ENCODE measurements at regions not wholly inside any gene's neighbourhood (a gene's known extent, or its start where the extent isn't known, plus 50 kb on each side); places are given as distances from the start of the nearest gene placed in this dataset.

DNA sequence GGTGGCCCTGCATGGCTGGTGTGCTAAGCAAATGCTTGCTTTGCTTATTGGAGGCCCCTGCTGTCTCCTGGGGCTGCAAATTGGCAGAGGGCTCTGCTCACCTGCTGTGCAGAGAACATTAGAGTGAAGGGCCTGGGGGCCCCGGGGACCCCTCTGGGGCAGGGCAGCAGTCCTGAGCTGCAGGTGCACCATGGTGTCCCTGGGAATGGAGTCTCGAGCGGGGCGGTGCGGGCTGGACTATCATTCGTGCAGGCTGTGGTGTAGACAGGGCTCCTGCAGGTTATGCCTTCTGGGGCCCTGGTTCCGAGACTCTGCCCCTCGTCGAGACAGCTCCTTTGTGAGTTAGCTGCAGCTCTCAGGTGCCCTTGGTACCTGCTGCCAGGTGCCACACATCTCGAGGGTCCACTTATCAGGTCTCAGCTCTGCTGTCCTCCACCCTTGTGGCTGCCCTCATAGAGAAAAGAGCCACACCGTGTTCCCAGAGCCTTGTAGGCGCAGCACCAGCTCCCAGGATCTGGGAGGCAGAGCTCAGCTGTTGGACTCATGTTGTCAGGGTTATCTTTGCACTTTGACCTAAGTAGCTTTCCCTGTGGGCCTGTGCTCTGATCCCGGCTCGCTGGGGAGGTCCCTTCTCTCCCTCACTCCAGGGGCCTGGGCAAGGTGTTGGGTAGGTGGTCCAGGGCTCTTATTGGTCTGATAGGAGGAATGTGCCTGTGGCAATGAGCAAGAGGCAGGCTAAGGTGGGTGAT, 58.0 kb upstream of the ZNF536 start:
- no peak for DNase-seq

DNA sequence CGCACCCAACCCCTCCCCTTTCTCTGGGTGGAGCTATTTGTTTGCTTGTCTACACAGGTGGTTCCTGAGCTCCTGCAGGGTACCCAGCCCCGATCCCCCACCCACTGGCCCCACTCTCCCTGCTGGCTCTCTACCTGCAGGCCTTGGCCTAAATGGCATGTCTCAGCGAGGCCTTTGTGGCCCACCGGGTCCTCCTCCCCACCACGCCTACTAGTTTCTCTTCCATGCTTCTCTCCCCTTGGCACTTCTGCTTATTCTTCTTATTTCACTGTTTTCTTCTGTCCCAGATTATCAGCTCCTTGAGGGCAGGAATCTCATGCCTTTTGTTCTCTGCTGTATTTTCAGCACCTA, 57.4 kb upstream of the ZNF536 start:
- DNase-seq, result no peak

DNA sequence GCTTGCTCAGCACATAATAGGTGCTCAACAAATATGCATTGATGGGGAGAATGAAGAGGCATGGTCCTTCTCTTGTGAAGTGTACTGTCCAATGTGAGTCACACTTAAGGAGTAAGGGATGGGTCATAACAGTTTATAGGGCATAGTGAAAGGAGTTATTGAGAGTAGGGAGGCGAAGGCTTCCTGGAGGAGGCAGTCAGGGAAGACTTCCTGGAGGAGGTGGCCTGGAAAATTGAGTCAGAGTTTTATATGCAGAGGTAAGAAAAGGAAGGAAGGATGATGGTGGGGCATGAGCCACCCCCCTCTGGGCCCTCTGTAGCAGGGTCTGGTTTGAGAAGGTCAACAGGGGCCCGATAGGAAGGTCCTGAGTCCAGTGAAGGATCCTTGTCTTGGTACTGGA, 57.0 kb upstream of the ZNF536 start:
- no peak for DNase-seq

DNA sequence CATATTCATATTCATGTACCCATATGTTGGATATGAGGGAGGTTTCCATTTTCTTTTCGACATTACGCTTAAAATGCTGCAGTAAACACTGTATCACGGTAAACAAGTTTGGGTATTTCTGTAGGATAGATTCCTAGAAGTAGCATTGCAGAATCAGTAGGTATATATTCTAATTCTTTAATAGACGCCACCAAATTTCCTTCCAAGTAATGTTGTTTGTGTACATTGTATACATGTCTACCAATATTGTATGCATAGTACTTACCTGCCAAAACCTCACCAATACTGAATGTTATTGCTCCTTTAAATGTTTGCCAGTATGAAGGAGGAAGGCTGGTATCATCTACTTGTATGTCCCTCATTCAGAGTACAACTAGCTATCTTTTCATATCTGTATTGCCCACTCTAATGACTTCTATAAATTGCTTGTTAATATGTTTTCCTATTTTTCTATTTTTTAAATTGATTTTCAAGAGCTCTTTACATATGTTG, 56.1 kb upstream of the ZNF536 start:
- DNase-seq, result no peak

DNA sequence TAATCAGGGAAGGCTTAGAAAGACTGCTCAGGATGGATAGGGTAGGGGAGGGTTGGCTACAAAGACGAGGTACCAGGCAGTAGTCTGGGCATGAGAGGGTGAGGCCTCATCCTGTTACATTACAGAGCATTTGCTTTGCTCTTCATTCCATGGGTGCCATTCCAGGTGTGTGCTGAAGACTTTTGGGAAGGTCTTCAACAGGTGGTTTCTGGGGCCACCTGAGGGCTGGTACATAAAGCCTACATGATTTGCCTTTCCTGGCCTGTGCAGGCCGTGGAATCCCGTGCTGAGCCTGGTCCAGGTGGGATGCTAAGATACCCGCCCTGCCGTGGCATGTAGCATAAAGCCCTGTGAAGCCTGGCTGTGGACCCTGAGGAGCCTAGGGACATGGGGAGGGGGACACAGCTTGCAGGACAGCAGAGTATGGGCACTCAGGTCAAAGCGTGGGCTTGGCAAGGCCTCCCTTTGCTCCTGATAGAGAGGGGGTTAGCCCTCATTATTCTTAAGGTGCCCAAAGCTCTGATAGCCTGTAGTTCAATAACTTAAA, 55.6 kb upstream of the ZNF536 start:
- DNase-seq, result no peak

DNA sequence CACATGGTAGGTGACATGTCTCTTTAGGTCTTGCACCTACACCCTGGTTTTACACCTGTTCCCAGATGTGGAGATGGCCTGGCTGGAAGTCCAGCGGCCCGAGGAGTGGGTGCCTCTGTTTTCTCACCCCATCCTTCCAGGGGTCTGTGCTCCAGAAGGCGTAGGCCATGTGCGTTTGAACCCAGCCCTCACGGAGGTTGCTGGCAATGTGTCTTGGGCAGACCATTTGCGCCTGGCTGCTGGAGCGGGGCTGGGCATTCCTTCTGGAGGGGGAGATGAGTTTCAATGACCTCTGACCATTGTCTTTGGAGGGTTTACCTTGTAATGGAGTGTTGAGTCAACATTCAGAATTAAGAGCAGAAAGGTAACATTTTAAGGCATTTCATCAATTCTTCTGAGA, 54.8 kb upstream of the ZNF536 start:
- DNase-seq, result no peak

DNA sequence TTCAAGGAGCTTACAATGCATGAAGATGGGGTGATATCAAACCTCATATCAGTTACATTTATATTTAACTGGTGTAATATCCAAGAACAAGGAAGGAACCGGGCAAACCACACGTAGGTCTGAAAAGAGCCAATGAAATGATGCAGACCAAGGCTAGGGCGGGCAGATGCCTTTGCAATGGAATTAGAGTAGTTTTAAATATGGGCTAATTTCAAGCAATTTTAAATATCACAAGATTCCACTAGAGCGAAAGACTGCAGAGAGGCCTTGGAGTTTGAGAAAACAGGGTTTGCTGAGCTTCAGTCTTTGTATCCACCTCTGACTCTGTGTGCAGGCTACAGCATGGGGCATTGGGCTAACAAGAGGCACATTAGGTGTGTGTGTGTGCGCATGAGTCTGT, 53.9 kb upstream of the ZNF536 start:
- no peak for DNase-seq

DNA sequence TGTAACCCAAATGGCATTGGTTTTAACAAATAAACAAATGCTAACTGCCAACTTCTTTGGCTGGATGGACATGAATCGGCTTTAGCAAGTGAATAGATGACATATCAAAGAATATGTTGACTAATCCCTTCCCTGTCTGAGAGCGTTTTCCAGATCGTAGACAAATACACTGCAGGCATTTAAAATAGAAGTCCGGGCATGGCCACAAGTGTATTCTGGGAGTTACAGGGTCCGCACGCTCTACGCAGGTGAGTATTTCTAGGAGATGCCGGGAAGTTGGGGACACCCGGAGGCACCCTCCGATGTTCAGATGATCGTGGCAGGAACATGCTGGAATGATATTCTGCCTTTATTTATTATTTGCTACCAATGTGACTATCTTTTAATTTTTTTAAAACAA, 53.2 kb upstream of the ZNF536 start:
- no peak for DNase-seq

DNA sequence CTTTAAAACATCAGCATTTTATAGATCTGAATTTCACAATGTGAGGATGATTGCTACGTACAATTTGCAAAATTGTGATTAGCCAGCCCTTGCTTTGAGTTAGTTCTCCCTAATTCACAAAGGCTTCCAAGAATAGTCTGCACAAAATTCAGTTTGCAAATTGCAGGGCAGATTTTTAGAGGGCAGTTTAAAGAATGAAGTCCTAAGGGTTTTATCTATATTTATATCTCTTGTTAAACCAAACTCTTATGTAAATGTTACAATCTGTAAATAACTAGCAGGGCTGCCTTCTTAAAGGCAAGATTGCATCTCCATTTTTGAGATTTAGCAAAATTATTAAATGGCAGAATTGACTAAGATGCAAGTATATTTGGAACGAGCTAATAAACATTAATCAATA, 52.8 kb upstream of the ZNF536 start:
- no peak for DNase-seq

DNA sequence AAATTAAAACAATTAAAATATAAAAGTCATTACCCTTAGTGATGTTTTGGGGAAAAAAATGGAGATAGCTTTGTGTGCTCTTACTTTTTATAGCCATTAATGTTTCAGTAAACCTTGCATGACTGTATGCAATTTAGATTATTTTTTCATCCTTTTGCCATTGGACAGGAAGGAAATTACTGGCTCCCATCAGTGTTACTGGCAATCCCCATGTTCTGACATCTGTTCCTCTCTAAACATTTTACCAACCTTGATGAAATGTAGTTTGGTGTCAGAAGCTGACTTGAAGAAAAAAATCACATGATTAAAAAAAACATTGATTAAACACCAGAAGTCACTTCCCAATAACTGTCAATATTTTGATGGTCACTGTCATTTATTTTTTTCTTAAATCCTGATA, 52.3 kb upstream of the ZNF536 start:
- DNase-seq, result no peak

DNA sequence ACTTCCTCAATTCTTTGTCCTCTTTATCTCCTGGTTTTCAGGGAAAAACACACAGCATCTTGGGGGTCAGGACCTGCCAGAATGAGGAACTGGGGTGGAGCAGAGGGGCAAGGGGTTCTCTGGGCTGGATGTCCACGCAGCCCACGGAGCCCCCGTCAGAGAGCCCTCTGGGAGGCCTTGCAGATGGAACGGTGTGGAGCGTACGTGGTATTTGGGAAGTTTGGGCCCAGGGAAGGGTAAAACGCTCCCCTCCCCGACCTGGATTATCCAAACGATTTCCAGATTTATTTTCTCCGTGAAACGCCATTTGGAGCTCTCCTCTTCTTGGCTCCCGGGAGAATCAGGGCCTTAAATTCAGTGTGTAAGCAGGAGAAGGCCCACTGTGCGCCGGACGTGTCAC, 51.7 kb upstream of the ZNF536 start:
- DNase-seq, result no peak

DNA sequence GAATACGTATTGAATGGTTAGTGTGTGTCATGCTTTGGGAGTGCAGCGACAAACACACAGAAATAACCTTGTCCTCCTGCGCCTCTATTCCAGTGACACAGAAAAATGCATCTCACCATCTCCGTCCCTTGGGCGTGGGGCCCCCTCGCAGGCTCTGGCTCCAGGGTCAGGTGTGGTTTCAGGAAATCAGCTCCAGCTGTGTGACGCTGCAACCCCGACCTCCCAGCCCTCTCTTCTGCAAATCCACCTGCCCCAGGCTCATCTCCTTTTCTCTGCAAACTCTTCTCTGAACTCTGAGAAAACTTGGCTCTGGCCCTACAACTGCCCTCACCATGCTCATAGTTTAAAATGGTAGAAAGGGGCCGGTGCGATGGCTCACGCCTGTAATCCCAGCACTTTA, 51.3 kb upstream of the ZNF536 start:
- DNase-seq, result no peak

All from NCI-H1092 (cell line).